ENCODE measurements at regions not wholly inside any gene's neighbourhood (a gene's known extent, or its start where the extent isn't known, plus 50 kb on each side); places are given as distances from the start of the nearest gene placed in this dataset.
"Not testable (repeated sequence)": the region's sequence is repeated elsewhere in the genome, so short reads cannot be mapped to it uniquely, and the experiment has no call there.

GRCh38 chr16:8183176-8184099 is 406.9 kb downstream of the TMEM114 start:
- no peak for DNase-seq

GRCh38 chr16:8182761-8183160 is 407.6 kb downstream of the TMEM114 start:
- DNase-seq = no peak

- no peak for DNase-seq
These were observed 410.7 kb downstream of the TMEM114 start for GRCh38 chr16:8179615-8180014.

GRCh38 chr16:8178271-8178670 is 412.0 kb downstream of the TMEM114 start:
- no peak for DNase-seq

GRCh38 chr16:8175411-8175810 is 414.9 kb downstream of the TMEM114 start:
- DNase-seq = no peak

- DNase-seq = peak in 1 of 2 donors; percentile 18
These were observed 417.1 kb downstream of the TMEM114 start for GRCh38 chr16:8173111-8173644.

- DNase-seq = no peak
These were observed 417.8 kb downstream of the TMEM114 start for GRCh38 chr16:8172551-8172950.

- no peak for DNase-seq
These were observed 422.3 kb downstream of the TMEM114 start for GRCh38 chr16:8168016-8168415.

- DNase-seq = no peak
These were observed 422.9 kb downstream of the TMEM114 start for GRCh38 chr16:8167436-8167835.

- no peak for DNase-seq
These were observed 432.3 kb downstream of the TMEM114 start for GRCh38 chr16:8158051-8158450.

GRCh38 chr16:8155275-8155674 is 435.0 kb downstream of the TMEM114 start:
- DNase-seq = no peak

GRCh38 chr16:8146256-8147012 is 443.9 kb downstream of the TMEM114 start:
- DNase-seq = no peak

- no peak for DNase-seq
These were observed 451.6 kb downstream of the TMEM114 start for GRCh38 chr16:8138666-8139065.

GRCh38 chr16:8137606-8138005 is 452.7 kb downstream of the TMEM114 start:
- DNase-seq = no peak

- no peak for DNase-seq
These were observed 460.1 kb downstream of the TMEM114 start for GRCh38 chr16:8130197-8130596.

GRCh38 chr16:8127070-8127469 is 463.2 kb downstream of the TMEM114 start:
- DNase-seq = no peak

- DNase-seq = no peak
These were observed 464.0 kb downstream of the TMEM114 start for GRCh38 chr16:8126313-8126712.

GRCh38 chr16:8120001-8120400 is 470.3 kb downstream of the TMEM114 start:
- DNase-seq = no peak

GRCh38 chr16:8115814-8116213 is 474.5 kb downstream of the TMEM114 start:
- no peak for DNase-seq

- not testable (repeated sequence) for DNase-seq
These were observed 475.4 kb downstream of the TMEM114 start for GRCh38 chr16:8114941-8115340.

GRCh38 chr16:8113843-8114242 is 476.5 kb downstream of the TMEM114 start:
- DNase-seq = no peak

- no peak for DNase-seq
These were observed 479.5 kb downstream of the TMEM114 start for GRCh38 chr16:8110572-8111514.

Data from bone marrow (tissue), 2 donors.